H1 (cell line): ENCODE measurements at regions not wholly inside any gene's neighbourhood (a gene's known extent, or its start where the extent isn't known, plus 50 kb on each side); places are given as distances from the start of the nearest gene placed in this dataset.

Experiments
- CTCF ChIA-PET: fragments of 300-600 bp; sonication (Branson Sonifier 250); formaldehyde crosslinking; loops from one replicate; lab custom pipeline; 2021; ENCODE audit not compliant: partially characterized antibody; lab: Charles Lee
- POLR2A ChIA-PET: fragments of 300-600 bp; sonication (Branson Sonifier 250); formaldehyde crosslinking; loops from one replicate; lab custom pipeline; 2021; ENCODE audit warnings: inconsistent platforms; ENCODE audit not compliant: partially characterized antibody; lab: Charles Lee
- DNase-seq, 2 experiments: peaks; one replicate each; pipeline versions ENCODE4 v3.0.0 to v3.0.0-alpha.2; 2010 to 2022; ENCODE audit warnings: low spot score in 2 of 2, low read depth in 1 of 2, mixed read lengths in 1 of 2
- FAIRE-seq: peaks from 2 replicates; lab custom pipeline; 2011; peaks lifted over from hg19 to GRCh38; lab: Jason Lieb, UNC
- H2AFZ ChIP-seq: 2 replicates; pipeline ENCODE4 v1.8.1; 2012; ENCODE audit warnings: low read length, inconsistent platforms
- H2AK5ac ChIP-seq: 2 replicates; pipeline ENCODE4 v1.6.1; 2013; ENCODE audit warnings: low read depth, low read length
- H2BK120ac ChIP-seq: replicated peaks from 2 replicates; pipeline ENCODE3; 2013; ENCODE audit warnings: low read depth, low read length, inconsistent platforms
- H2BK12ac ChIP-seq: 2 replicates; pipeline ENCODE4 v1.6.1; 2013; ENCODE audit warnings: low read depth, low read length
- H2BK15ac ChIP-seq: 2 replicates; pipeline ENCODE4 v1.6.1; 2013; ENCODE audit warnings: low read length
- H2BK20ac ChIP-seq: 2 replicates; pipeline ENCODE4 v1.6.1; 2013; ENCODE audit warnings: low read length
- H2BK5ac ChIP-seq: 2 replicates; pipeline ENCODE4 v1.6.1; 2013; ENCODE audit warnings: low read depth, low read length
- H3K14ac ChIP-seq: 2 replicates; pipeline ENCODE4 v1.6.1; 2013; ENCODE audit warnings: inconsistent platforms; ENCODE audit not compliant: insufficient read length
- H3K18ac ChIP-seq: 2 replicates; pipeline ENCODE4 v1.6.1; 2013; ENCODE audit warnings: low read length; ENCODE audit errors: extremely low read depth
- H3K23ac ChIP-seq: 2 replicates; pipeline ENCODE4 v1.6.1; 2013; ENCODE audit warnings: inconsistent platforms; ENCODE audit not compliant: insufficient read length
- H3K23me2 ChIP-seq: 2 replicates; pipeline ENCODE4 v1.6.1; 2013; ENCODE audit warnings: low read depth, low read length
- H3K27ac ChIP-seq: 2 replicates; pipeline ENCODE4 v1.6.1; 2011; ENCODE audit warnings: low read depth, low read length, inconsistent platforms
- H3K27me3 ChIP-seq, 4 experiments: replicated peaks in 1 of 4; 1 replicate in 1 of 4; 2 replicates in 3 of 4; pipeline versions ENCODE4 v1.6.1 to v1.8.1; 2011 to 2013; ENCODE audit warnings: low read length in 3 of 4, mild to moderate bottlenecking in 3 of 4, inconsistent platforms in 2 of 4, mixed read lengths in 2 of 4, moderate library complexity in 1 of 4; ENCODE audit not compliant: control insufficient read depth in 3 of 4, insufficient read depth in 3 of 4; ENCODE audit errors: extremely low read depth in 1 of 4
- H3K36me3 ChIP-seq, 4 experiments: 2 replicates each; pipeline versions ENCODE4 v1.6.1 to v1.8.1; 2011 to 2013; ENCODE audit warnings: mild to moderate bottlenecking in 4 of 4, low read length in 3 of 4, moderate library complexity in 2 of 4, control low read depth in 1 of 4, inconsistent platforms in 1 of 4; ENCODE audit not compliant: insufficient read depth in 4 of 4, control insufficient read depth in 2 of 4
- H3K4ac ChIP-seq: replicated peaks from 2 replicates; pipeline ENCODE3; 2013; ENCODE audit warnings: low read length, low read depth, mixed read lengths, inconsistent platforms; ENCODE audit not compliant: insufficient read length
- H3K4me1 ChIP-seq, 4 experiments: replicated peaks in 1 of 4; 1 replicate in 1 of 4; 2 replicates in 3 of 4; pipeline versions ENCODE4 v1.6.1 to v1.8.1; 2011 to 2013; ENCODE audit warnings: low read length in 3 of 4, inconsistent platforms in 2 of 4, mixed read lengths in 1 of 4; ENCODE audit not compliant: insufficient read depth in 4 of 4, control insufficient read depth in 3 of 4
- H3K4me2 ChIP-seq, 2 experiments: 2 replicates each; pipeline versions ENCODE4 v1.6.1 to v1.8.1; 2011 to 2013; ENCODE audit warnings: low read depth in 2 of 2, low read length in 2 of 2, control low read depth in 1 of 2, inconsistent platforms in 1 of 2, mild to moderate bottlenecking in 1 of 2; ENCODE audit not compliant: insufficient read depth in 1 of 2
- H3K4me3 ChIP-seq, 4 experiments: fragments of 200-600, 300-600 bp in 1 of 4; sonication (generic), shearing (Covaris generic), sonication (Bioruptor Twin) in 1 of 4; 2 replicates each; pipeline versions ENCODE4 v1.5.1 to v1.8.1; 2011 to 2016; ENCODE audit warnings: low read length in 4 of 4, low read depth in 3 of 4, control low read depth in 2 of 4, inconsistent platforms in 2 of 4, mild to moderate bottlenecking in 2 of 4, mixed read lengths in 1 of 4, moderate library complexity in 1 of 4; ENCODE audit not compliant: insufficient read depth in 2 of 4; ENCODE audit errors: extremely low read depth in 1 of 4
- H3K56ac ChIP-seq: replicated peaks from 2 replicates; pipeline ENCODE3; 2013; ENCODE audit warnings: low read depth, mild to moderate bottlenecking, mixed read lengths, low read length, inconsistent platforms; ENCODE audit not compliant: insufficient read length
- H3K79me1 ChIP-seq: 2 replicates; pipeline ENCODE4 v1.6.1; 2013; ENCODE audit warnings: low read depth, low read length, control low read depth
- H3K79me2 ChIP-seq, 2 experiments: 2 replicates each; pipeline versions ENCODE4 v1.6.1 to v1.8.1; 2012 to 2013; ENCODE audit warnings: low read length in 2 of 2, mild to moderate bottlenecking in 2 of 2, inconsistent platforms in 1 of 2; ENCODE audit not compliant: insufficient read depth in 2 of 2, control insufficient read depth in 1 of 2
- H3K9ac ChIP-seq, 4 experiments: replicated peaks in 1 of 4; 1 replicate in 1 of 4; 2 replicates in 3 of 4; pipeline versions ENCODE4 v1.6.1 to v1.8.1; 2011 to 2013; ENCODE audit warnings: low read depth in 3 of 4, low read length in 3 of 4, control low read depth in 2 of 4, mild to moderate bottlenecking in 2 of 4, moderate library complexity in 2 of 4, inconsistent platforms in 1 of 4; ENCODE audit errors: extremely low read depth in 1 of 4
- H3K9me3 ChIP-seq, 2 experiments: 2 replicates each; pipeline versions ENCODE4 v1.6.1 to v1.8.1; 2012 to 2013; ENCODE audit warnings: mild to moderate bottlenecking in 2 of 2, moderate library complexity in 2 of 2, control low read depth in 1 of 2, inconsistent platforms in 1 of 2, low read depth in 1 of 2, low read length in 1 of 2, mixed read lengths in 1 of 2; ENCODE audit not compliant: insufficient read depth in 2 of 2
- H4K20me1 ChIP-seq, 2 experiments: replicated peaks in 1 of 2; 2 replicates each; pipeline versions ENCODE3 to v1.8.1; 2011 to 2013; ENCODE audit warnings: inconsistent platforms in 2 of 2, low read length in 2 of 2, mild to moderate bottlenecking in 1 of 2; ENCODE audit not compliant: insufficient read depth in 2 of 2, control insufficient read depth in 1 of 2
- H4K5ac ChIP-seq: 2 replicates; pipeline ENCODE4 v1.6.1; 2013; ENCODE audit warnings: low read length, low read depth, mixed read lengths, inconsistent platforms; ENCODE audit not compliant: insufficient read length
- H4K8ac ChIP-seq: 2 replicates; pipeline ENCODE4 v1.8.0; 2013; ENCODE audit warnings: mild to moderate bottlenecking, moderate library complexity, low read length, inconsistent platforms; ENCODE audit not compliant: insufficient read depth; ENCODE audit errors: extremely low read depth
- H4K91ac ChIP-seq: replicated peaks from 2 replicates; pipeline ENCODE3; 2013; ENCODE audit warnings: low read length, mixed read lengths, inconsistent platforms; ENCODE audit not compliant: insufficient read length
- MAFK ChIP-seq: IDR thresholded peaks from 2 replicates; pipeline ENCODE4 v1.6.1; 2012; ENCODE audit warnings: low read depth, mild to moderate bottlenecking, improper control_type of control experiment, low read length
- TEAD4 ChIP-seq: IDR thresholded peaks from 2 replicates; pipeline ENCODE4 v1.6.1; 2012; ENCODE audit warnings: low read depth, low read length, inconsistent platforms, mixed read lengths
- WGBS, 2 experiments: shearing (Covaris generic) in 1 of 2; methylation state at CpG; one replicate each; pipeline versions ENCODE4 v1.1.6 to v1.1.7; 2013 to 2015; ENCODE audit warnings: low lambda C conversion rate in 2 of 2, mixed read lengths in 2 of 2, inconsistent platforms in 1 of 2, low coverage in 1 of 2, missing lambda C conversion rate in 1 of 2; ENCODE audit not compliant: insufficient replicate concordance in 2 of 2, insufficient coverage in 1 of 2, insufficient read length in 1 of 2; ENCODE audit errors: extremely low coverage in 1 of 2, missing lambda C conversion rate in 1 of 2; 5-methylcytosine and 5-hydroxymethylcytosine counted together

- H3K79me2 ChIP-seq, result peaks cover 0 to 23% of the 10 kb centered on the region in 2 experiments; a peak in 1 of 4 replicates
- 78% methylated on average over 6 of the region's 6 CpGs; no CpG with 5 or more reads in 1 of the 2 experiments for WGBS, 2 experiments
- no peak overlapping the region for H2BK15ac ChIP-seq
- H3K23me2 ChIP-seq, result peaks cover 17% of the 10 kb centered on the region; the same call in 1 of the 2 replicates
- ChIA-PET POLR2A (interaction anchor here (1.4 kb wide), 1 partner anchor 44 kb away, joined by 3 read pairs; no protein-coding TSS in a partner anchor), CTCF (interaction anchor here (0.6 to 1.6 kb wide), 7 partner anchors 141 to 269 kb away, joined by 3 to 5 read pairs (median 3); no protein-coding TSS in a partner anchor)
- H2BK20ac ChIP-seq, result no peak overlapping the region
- H3K14ac ChIP-seq, result no peak overlapping the region
- H4K20me1 ChIP-seq, result peaks cover 2 to 7% of the 10 kb centered on the region in 2 experiments
- no peak for FAIRE-seq
- peaks cover 8 to 17% (median 11%) of the 10 kb centered on the region in 4 experiments; a peak in 5 of 7 replicates for H3K4me1 ChIP-seq
- H2AK5ac ChIP-seq, result no peak overlapping the region; the same call in 1 of the 2 replicates
- no peak overlapping the region for H4K5ac ChIP-seq
- H3K36me3 ChIP-seq, result no peaks in the 10 kb centered on the region
- H3K56ac ChIP-seq, result no peak overlapping the region
- H3K4me3 ChIP-seq, result no peak overlapping the region
- H3K4me2 ChIP-seq, result no peak overlapping the region
- TF ChIP-seq TEAD4 (no peak), MAFK (no peak)
- H2BK5ac ChIP-seq, result no peak overlapping the region
- H2BK12ac ChIP-seq, result no peak overlapping the region
- no peaks in the 10 kb centered on the region for H3K9me3 ChIP-seq
- DNase-seq, result no peak
- no peak overlapping the region for H3K4ac ChIP-seq
- H4K91ac ChIP-seq, result no peak overlapping the region
- no peak overlapping the region for H4K8ac ChIP-seq
- no peaks in the 10 kb centered on the region; the same call in 1 of the 2 replicates for H3K79me1 ChIP-seq
- H2BK120ac ChIP-seq, result no peak overlapping the region
- no peak overlapping the region for H2AFZ ChIP-seq
- H3K27ac ChIP-seq, result no peak overlapping the region
- H3K23ac ChIP-seq, result no peak overlapping the region
- peaks cover 0 to 35% (median 24%) of the 10 kb centered on the region in 4 experiments; a peak in 6 of 7 replicates for H3K27me3 ChIP-seq
- H3K18ac ChIP-seq, result no peak overlapping the region
- H3K9ac ChIP-seq, result no peak overlapping the region
These were observed 98.6 kb upstream of the SVIL start for GRCh38 chr10:29733323-29733722.
